Urinary bladder (tissue), 3 donors: ENCODE measurements at regions not wholly inside any gene's neighbourhood (a gene's known extent, or its start where the extent isn't known, plus 50 kb on each side); places are given as distances from the start of the nearest gene placed in this dataset.
"Not testable (repeated sequence)": the region's sequence is repeated elsewhere in the genome, so short reads cannot be mapped to it uniquely, and the experiment has no call there.

Source experiments
- DNase-seq: peaks from one replicate; pipeline ENCODE4 v3.0.0-alpha.2; 2015; ENCODE audit errors: extremely low spot score
- H3K27ac ChIP-seq: one replicate; pipeline ENCODE4 v1.5.1; 2013; ENCODE audit warnings: low read depth, mild to moderate bottlenecking, moderate library complexity
- H3K36me3 ChIP-seq: one replicate; pipeline ENCODE4 v1.6.1; 2013; ENCODE audit warnings: mild to moderate bottlenecking, moderate library complexity; ENCODE audit not compliant: insufficient read depth
- H3K4me1 ChIP-seq: one replicate; pipeline ENCODE4 v1.6.1; 2013; ENCODE audit warnings: mild to moderate bottlenecking, moderate library complexity; ENCODE audit not compliant: insufficient read depth
- H3K4me3 ChIP-seq: one replicate; pipeline ENCODE4 v1.5.1; 2013; ENCODE audit warnings: low read depth, low read length
- WGBS: extraction: QIAGEN DNeasy Blood & Tissue Kit; methylation state at CpG from one replicate; pipeline ENCODE4 v1.1.7; 2013; 5-methylcytosine and 5-hydroxymethylcytosine counted together
- donor health status: healthy with polysubstance abuse.
- donor health status: healthy.

DNA sequence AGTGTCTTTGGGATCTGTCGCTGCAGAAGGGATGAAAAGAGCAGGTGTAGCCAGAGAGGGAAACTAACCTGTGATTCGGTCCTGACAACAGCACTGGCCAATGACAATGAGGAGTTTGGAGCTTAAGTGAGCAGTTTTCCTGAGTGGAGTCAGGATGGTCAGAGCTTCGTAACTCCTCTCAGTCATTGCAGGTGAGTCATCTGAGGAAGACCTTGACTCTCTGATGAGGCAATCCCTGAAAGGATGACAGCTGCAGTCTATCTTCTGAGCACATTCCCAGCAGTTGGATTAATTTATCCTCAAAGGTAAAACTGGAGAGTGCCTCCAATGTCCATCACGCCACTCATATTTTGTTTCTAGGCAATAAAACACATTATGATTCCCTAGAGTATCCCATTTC, 401.9 kb downstream of the POM121L12 start:
- no peaks in the 10 kb centered on the region for H3K36me3 ChIP-seq
- 86% methylated on average over 4 of the region's 4 CpGs for WGBS
- no peak overlapping the region for H3K27ac ChIP-seq
- no peak overlapping the region for H3K4me3 ChIP-seq
- DNase-seq = no peak
- H3K4me1 ChIP-seq = no peaks in the 10 kb centered on the region

DNA sequence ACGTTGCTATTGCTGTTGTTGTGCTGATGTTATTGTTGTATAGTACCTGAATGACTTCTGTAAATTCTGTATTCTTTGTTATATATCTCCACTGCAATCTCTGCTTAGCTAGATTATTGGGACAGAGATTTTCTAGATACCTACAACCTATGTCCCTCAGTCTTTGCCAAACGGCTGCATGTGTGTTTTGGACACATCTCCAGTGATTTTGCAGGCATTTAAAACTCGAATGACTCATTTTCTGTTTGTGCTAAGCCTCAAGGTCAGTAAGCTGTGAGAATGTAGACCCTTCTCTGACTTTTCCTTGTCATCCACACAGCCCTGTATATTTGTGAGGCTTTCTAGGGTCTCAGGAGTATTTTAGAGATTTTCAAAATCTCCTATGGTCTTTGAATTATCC, 410.7 kb downstream of the POM121L12 start:
- Histone ChIP-seq H3K27ac (no peak overlapping the region), H3K36me3 (no peaks in the 10 kb centered on the region), H3K4me1 (no peaks in the 10 kb centered on the region), H3K4me3 (no peak overlapping the region)
- 52% methylated on average over 3 of the region's 3 CpGs for WGBS
- no peak for DNase-seq

DNA sequence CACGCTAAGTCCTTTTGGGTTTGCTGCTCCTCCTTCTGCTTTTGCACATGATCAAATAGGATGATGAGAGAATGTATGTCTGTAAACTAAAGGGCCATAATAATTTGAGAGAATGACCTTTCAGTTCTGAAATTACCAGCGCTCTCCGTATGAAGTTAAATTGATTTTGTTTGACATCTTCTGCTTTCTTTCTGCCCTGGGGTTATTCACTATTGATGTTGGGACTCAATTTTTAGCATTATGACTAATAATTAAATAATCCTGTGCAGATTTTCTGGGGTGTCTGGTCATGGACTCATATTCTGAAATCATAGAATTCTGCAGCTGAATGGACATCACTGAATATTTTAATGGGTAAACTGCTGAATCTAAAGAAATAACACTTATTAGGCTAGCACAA, 423.2 kb downstream of the POM121L12 start:
- Histone ChIP-seq H3K4me1 (no peaks in the 10 kb centered on the region), H3K36me3 (no peaks in the 10 kb centered on the region), H3K4me3 (no peak overlapping the region), H3K27ac (no peak overlapping the region)
- WGBS = 89% methylated on average over 3 of the region's 3 CpGs
- DNase-seq = no peak

DNA sequence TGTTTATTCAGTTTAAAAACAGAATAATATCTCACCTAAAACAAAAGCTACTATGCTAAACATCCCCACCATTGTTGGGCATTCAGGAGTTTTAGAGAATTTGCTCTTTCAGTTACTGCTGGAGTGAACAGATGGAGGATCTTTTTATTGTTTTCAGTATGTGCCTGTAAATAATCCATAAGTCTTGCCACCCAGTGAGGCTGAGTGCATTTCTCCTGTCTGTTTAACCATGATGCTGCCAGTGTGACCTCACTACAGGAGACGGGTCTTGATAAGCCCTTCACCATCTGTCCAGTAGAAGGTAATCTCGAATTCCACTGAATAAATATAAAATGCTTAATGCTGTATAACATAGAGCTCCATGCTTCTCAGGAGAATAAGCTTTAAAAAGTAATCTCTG, 430.9 kb downstream of the POM121L12 start:
- H3K4me3 ChIP-seq = no peak overlapping the region
- WGBS = 66% methylated on average over 2 of the region's 2 CpGs
- H3K4me1 ChIP-seq = no peaks in the 10 kb centered on the region
- no peak for DNase-seq
- H3K36me3 ChIP-seq = no peaks in the 10 kb centered on the region
- no peak overlapping the region for H3K27ac ChIP-seq

DNA sequence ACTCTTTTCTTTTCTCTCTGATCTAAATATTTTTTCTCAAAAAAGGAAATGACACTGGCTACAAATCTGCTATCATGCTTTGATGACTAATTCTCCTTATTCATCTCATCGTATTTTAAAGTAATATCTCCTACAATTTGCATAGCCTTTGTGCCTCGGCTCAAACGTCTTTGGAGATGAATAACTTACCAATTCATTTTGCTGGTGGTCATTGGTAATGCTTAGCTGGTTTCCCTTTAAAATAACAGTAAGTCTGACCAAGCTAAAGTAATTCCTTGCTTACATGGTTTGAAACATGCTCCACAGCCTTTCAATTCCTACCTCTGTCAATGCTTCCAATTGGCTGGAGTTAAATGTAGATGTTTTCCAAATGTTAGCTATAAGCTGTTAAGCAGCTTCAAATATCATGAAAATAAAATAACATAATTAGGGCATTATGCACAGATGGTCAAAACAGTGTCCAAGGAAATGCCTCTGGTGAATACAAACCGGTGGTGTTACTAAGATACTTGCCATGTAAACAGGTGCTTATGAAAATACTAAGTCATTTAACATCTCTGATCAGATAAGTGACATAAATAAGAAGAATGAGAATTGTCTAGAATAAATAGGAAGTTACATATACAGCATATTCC, 435.0 kb downstream of the POM121L12 start:
- H3K4me1 ChIP-seq = no peaks in the 10 kb centered on the region
- 70% methylated on average over 4 of the region's 4 CpGs for WGBS
- no peak for DNase-seq
- no peak overlapping the region for H3K27ac ChIP-seq
- no peak overlapping the region for H3K4me3 ChIP-seq
- no peaks in the 10 kb centered on the region for H3K36me3 ChIP-seq

DNA sequence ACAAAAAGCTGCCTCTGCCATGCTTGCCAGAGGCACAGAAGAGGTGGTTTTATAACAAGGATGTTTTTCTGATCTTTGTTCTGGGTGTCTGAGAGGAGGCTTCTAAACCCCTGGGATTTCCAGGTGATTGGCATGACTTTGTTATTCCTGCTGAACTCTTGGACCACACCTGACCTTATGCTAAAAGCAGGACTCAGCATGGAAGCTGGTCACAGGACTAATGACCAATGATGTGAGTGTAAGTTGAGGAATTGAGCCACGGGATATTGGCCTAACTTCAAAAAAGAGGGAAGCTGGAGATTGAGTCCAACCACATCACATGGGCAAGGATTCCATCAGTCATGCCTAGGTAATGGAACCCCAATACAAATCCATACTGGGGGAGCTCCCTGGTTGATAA, 437.9 kb downstream of the POM121L12 start:
- H3K4me1 ChIP-seq = no peaks in the 10 kb centered on the region
- H3K36me3 ChIP-seq = no peaks in the 10 kb centered on the region
- 73% methylated on average over 1 of the region's 1 CpG for WGBS
- no peak for DNase-seq
- H3K4me3 ChIP-seq = no peak overlapping the region
- H3K27ac ChIP-seq = no peak overlapping the region

DNA sequence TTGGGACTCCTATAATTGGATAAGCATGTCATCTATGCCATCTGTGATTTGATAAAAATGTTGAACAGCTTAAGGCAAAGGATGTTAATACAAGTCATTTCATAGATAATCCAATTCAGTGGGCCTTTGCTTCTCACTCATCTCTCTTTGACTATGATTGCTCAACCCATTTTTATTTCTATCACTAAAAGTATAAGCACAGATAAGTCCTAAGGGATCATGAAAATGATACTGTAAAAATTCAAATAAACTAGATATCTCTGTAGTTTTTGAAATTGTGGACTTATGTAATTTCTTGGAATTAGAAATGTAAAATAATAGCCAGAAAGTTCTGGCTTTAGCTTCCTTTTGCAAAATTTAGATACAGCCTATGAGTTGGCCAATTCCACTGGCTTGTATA, 440.3 kb downstream of the POM121L12 start:
- no peak overlapping the region for H3K4me3 ChIP-seq
- DNase-seq = no peak
- no peak overlapping the region for H3K27ac ChIP-seq
- H3K36me3 ChIP-seq = no peaks in the 10 kb centered on the region
- H3K4me1 ChIP-seq = no peaks in the 10 kb centered on the region

DNA sequence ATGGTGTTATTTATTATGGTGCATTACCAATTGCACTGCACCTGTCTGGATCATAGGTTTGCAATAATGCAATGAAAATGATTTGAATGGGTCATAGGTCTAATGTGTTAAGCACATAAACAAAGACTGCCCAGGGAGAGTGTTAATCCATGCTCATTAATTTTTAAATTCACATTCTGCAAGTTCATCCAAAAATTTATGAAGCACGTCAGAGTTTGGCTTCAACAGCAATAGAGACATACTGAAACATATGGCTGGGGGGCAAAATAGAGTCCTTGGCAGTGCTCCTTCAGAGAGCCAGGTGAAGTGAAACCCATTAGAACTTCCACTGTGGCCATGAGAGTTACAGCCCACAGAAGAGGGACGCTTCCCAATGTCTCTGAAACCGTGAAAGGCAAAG, 441.1 kb downstream of the POM121L12 start:
- Histone ChIP-seq H3K4me1 (no peaks in the 10 kb centered on the region), H3K4me3 (no peak overlapping the region), H3K27ac (no peak overlapping the region), H3K36me3 (no peaks in the 10 kb centered on the region)
- 93% methylated on average over 3 of the region's 3 CpGs for WGBS
- no peak for DNase-seq

DNA sequence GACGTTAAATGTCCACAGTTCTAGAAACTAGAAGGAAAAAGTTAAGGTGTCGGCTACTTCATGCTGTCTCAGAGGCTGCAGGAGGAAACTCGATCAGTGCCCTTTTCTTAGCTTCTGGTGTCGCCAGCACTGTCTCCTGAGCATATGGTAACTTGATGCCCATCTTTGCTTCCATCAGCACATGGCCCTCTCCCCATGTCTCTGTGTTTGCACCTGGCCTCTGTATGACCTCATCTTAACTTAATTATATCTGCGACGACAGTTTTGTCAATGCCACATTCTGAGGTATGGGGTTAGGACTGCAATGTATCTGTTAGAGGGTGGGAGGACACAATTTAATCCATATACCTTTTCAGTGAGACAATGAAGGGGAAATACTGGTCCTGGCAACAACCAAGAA, 449.9 kb downstream of the POM121L12 start:
- 80% methylated on average over 6 of the region's 6 CpGs for WGBS
- no peak for DNase-seq

DNA sequence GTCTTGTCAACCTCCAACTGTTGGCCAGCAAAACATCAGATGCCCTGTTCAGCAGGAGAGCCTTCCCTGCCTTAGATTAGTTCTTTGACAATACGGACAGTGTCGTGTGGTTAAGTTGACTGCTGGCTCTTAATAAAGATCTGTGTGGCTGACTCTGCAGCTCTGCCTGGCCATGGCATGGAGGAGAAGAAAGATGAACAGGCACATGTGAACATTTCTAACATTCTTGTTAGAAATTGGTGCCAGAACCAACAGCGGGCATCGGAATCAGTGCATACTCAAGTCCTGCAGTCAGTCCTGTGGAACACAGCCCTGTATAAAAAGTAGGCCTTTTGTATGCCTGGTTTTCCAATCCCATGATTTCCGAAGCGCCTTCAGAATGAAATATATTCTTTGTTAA, 455.6 kb downstream of the POM121L12 start:
- Histone ChIP-seq H3K36me3 (no peaks in the 10 kb centered on the region), H3K4me3 (no peak overlapping the region), H3K4me1 (no peaks in the 10 kb centered on the region), H3K27ac (no peak overlapping the region)
- WGBS = 97% methylated on average over 6 of the region's 6 CpGs
- DNase-seq = no peak

More for the DNA sequence above, 449.9 kb downstream of the POM121L12 start:
- Histone ChIP-seq H3K4me3 (no peak overlapping the region), H3K36me3 (no peaks in the 10 kb centered on the region), H3K4me1 (no peaks in the 10 kb centered on the region), H3K27ac (no peak overlapping the region)

DNA sequence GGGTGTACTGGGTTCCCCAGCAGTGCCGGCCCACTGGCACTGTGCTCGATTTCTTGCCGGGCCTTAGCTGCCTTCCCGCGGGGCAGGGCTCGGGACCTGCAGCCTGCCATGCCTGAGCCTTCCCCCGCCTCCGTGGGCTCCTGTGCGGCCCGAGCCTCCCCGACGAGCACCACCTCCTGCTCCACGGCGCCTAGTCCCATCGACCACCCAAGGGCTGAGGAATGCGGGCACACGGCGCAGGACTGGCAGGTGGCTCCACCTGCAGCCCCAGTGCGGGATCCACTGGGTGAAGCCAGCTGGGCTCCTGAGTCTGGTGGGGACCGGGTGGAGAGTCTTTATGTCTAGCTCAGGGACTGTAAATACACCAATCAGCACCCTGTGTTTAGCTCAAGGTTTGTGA, 459.7 kb downstream of the POM121L12 start:
- WGBS = 97% methylated on average over 20 of the region's 20 CpGs
- not testable (repeated sequence) for DNase-seq, H3K4me3 ChIP-seq

DNA sequence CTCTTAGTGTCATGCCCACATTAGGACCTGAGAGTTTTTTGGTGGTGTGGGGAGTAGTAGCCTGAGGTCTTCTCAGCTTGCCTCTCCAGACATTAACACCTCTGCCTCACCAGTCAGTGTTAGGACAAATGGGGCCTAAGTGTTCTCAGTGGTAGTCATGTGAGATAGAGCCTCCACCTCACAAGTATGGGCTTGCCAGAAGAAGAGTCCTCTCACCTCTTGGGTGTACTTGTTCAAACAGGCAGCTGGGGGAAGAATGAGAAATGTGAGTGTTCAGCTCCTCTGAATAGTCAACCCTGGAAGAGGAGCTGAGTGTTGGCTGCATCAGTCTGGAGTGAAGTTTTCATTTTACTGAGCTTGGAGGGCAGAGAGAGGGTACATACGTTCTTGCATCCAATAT, 464.6 kb downstream of the POM121L12 start:
- Histone ChIP-seq H3K4me3 (no peak overlapping the region), H3K27ac (no peak overlapping the region), H3K36me3 (no peaks in the 10 kb centered on the region), H3K4me1 (no peaks in the 10 kb centered on the region)
- WGBS = 83% methylated on average over 1 of the region's 1 CpG
- DNase-seq = no peak

More for the DNA sequence above, 459.7 kb downstream of the POM121L12 start:
- not testable (repeated sequence) for H3K4me1 ChIP-seq, H3K36me3 ChIP-seq, H3K27ac ChIP-seq

DNA sequence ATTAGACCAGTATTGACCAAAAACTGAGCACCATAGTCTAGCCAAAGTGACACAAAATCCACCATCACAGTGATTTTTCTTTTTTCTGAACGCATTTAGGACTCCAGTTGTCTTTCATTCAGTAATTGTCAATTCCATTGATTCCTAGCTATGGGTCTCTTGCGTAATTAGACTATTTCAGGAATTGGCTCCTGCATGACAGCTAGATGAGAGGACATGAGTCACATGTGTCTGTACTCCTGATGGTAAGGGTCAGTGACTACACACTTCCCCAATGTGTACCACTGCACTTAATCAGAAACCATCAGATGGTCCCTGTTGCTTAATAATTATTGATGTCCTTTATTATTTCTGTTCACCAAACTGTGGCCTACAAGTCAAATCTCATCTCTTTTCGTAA, 469.5 kb downstream of the POM121L12 start:
- H3K36me3 ChIP-seq = no peaks in the 10 kb centered on the region
- no peak overlapping the region for H3K4me3 ChIP-seq
- no peaks in the 10 kb centered on the region for H3K4me1 ChIP-seq
- DNase-seq = no peak
- no peak overlapping the region for H3K27ac ChIP-seq
- 94% methylated on average over 3 of the region's 3 CpGs for whole genome bisulfite sequencing

DNA sequence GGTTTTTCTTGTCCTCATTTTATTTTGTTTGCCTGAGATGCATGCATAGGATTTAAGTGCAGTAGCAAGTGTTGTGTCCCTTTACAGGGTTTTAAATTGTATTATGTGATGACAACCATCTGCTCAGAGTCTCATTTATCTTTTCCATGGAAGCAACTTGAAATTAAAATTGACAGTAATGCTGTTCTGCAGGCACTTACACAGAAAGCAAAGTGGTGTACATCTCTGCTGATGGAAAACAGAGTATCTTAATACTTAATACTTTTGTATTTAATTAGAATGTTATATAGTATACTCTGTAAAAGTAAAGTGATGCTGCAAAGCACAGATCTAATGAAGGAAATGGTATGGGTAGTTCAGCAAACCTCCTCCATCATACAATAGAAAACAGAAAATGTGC, 482.9 kb downstream of the POM121L12 start:
- no peaks in the 10 kb centered on the region for H3K36me3 ChIP-seq
- H3K4me1 ChIP-seq = no peaks in the 10 kb centered on the region
- no peak overlapping the region for H3K4me3 ChIP-seq
- no peak overlapping the region for H3K27ac ChIP-seq
- peak; percentile 6 for DNase-seq

DNA sequence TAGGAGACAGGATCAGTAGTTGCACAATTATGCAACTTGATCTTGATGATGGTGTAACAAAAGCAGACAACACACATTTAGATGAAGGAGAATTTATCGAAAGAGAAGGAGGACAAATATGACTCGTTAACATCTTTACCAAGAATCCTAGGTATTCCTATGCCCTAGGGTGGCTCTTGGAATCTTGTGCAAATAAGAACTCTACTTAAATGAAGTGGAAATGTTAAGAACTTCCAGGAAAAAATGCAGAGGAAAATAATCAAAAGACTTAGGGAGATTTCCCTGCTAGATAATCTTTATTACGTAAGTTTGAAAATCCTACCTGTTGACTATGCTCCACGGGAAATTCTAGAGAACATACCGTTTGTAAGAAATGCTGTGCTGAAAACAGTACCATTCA, 485.4 kb downstream of the POM121L12 start:
- 89% methylated on average over 5 of the region's 5 CpGs for WGBS
- Histone ChIP-seq H3K27ac (no peak overlapping the region), H3K36me3 (no peaks in the 10 kb centered on the region), H3K4me1 (no peaks in the 10 kb centered on the region), H3K4me3 (no peak overlapping the region)
- DNase-seq = no peak
